ENCODE measurements at regions not wholly inside any gene's neighbourhood (a gene's known extent, or its start where the extent isn't known, plus 50 kb on each side); places are given as distances from the start of the nearest gene placed in this dataset.

DNA sequence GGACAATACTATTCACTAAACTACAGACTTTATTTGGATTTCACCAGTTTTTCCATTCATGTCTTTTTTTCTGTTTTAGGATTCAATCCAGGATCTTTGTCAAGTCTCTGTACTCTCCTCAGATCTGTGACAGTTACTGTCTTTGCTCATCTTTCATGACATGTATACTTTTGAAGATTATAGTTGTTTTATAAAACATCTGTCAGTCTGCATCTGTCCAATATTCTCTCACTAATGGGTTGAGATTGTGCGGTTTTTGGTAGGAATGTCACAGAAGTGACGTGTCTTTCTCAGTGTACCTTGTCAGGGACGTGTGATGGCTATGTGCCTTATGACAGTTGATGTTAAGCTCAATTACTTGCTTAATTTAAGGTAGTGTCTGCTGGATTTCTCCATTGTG lies 124.9 kb upstream of the TPK1 start:
- no peak for TF ChIP-seq CTCF (conservative IDR thresholded peaks at IDR 0.05; ENCODE audit: low read length)
- TF ChIP-seq EZH2phosphoT487 (IDR thresholded peaks at IDR 0.05; ENCODE audit: borderline replicate concordance, low read depth, low read length), result no peak

All from OCI-LY7 (cell line).